ENCODE measurements at regions not wholly inside any gene's neighbourhood (a gene's known extent, or its start where the extent isn't known, plus 50 kb on each side); places are given as distances from the start of the nearest gene placed in this dataset.

- no peaks in the 10 kb centered on the region for H3K36me3 ChIP-seq (replicated peaks in 1 of 2; ENCODE audit: control insufficient read depth in 1 of 2, insufficient read depth in 2 of 2, low read length in 2 of 2)
- intact Hi-C loops (cut with micrococcal nuclease; ENCODE audit: unreplicated experiment) (no loop called here), in situ Hi-C loops (cut with HindIII; ENCODE audit: extremely low pct_ligation_motif_present, low pct_unique_long_range_greater_than_20kb) (no loop called here)
- no peak overlapping the region for H3K4me3 ChIP-seq (replicated peaks in 1 of 3; ENCODE audit: insufficient read depth in 1 of 3, low read depth in 2 of 3, low read length in 3 of 3)
- no peak overlapping the region for H2AFZ ChIP-seq (ENCODE audit: low read length)
- no peaks in the 10 kb centered on the region for H4K20me1 ChIP-seq (ENCODE audit: insufficient read depth, low read length)
- DNase-seq (ENCODE audit: low spot score) (no peak), FAIRE-seq (no peak), ATAC-seq (no peak)
- H3K27ac ChIP-seq (ENCODE audit: extremely low read length, insufficient read depth, low read length): no peak overlapping the region
- no TSS peak for BruUV-seq (replicated peaks)
- TF ChIP-seq ZNF263 (CRISPR knock-in tag; IDR thresholded peaks at IDR 0.05) (no peak), TFDP1 (CRISPR knock-in tag; IDR thresholded peaks at IDR 0.05; ENCODE audit: borderline replicate concordance) (no peak), RNF219 (CRISPR knock-in tag; IDR thresholded peaks at IDR 0.05) (no peak), ZNF552 (CRISPR knock-in tag; IDR thresholded peaks at IDR 0.05; ENCODE audit: borderline replicate concordance) (no peak), NRL (CRISPR knock-in tag; IDR thresholded peaks at IDR 0.05; ENCODE audit: borderline replicate concordance) (no peak), ZZZ3 (CRISPR knock-in tag; IDR thresholded peaks at IDR 0.05; ENCODE audit: borderline replicate concordance) (no peak), MED1 (CRISPR knock-in tag; IDR thresholded peaks at IDR 0.05) (no peak), DDIT3 (CRISPR knock-in tag; IDR thresholded peaks at IDR 0.05) (no peak), EED (CRISPR knock-in tag; IDR thresholded peaks at IDR 0.05) (no peak)
- CTCF ChIA-PET (ENCODE audit: low intra/inter-chr PET ratio, low total read pairs): no interaction called here
- no peaks in the 10 kb centered on the region for H3K79me2 ChIP-seq (ENCODE audit: insufficient read depth, low read length)
- H3K9me3 ChIP-seq (ENCODE audit: low read length): peaks cover 94% of the 10 kb centered on the region
- no peak overlapping the region for H3K4me2 ChIP-seq (ENCODE audit: low read depth, low read length)
- no peaks in the 10 kb centered on the region for H3K4me1 ChIP-seq (ENCODE audit: insufficient read depth, low read length)
- POLR2A ChIA-PET: no interaction called here
- H3K9ac ChIP-seq (ENCODE audit: insufficient read depth, low read depth, low read length): no peak overlapping the region
- no peaks in the 10 kb centered on the region for H3K27me3 ChIP-seq (ENCODE audit: control insufficient read depth in 1 of 2, insufficient read depth in 2 of 2, low read length in 2 of 2)
These were observed 201.7 kb upstream of the CHRM3 start for GRCh38 chr1:239184561-239185244.
